ENCODE measurements at regions not wholly inside any gene's neighbourhood (a gene's known extent, or its start where the extent isn't known, plus 50 kb on each side); places are given as distances from the start of the nearest gene placed in this dataset. TPM values are rescaled to one million over a fixed set of nuclear protein-coding genes. Genes with fewer than 3 reads are reported as not detected.

- no peak for TF ChIP-seq CTCF (IDR thresholded peaks at IDR 0.05; ENCODE audit: insufficient read depth, low read depth, low read length)
- no peak for DNase-seq (ENCODE audit: low read depth)
- no peak overlapping the region for H3K4me3 ChIP-seq (ENCODE audit: low read depth, low read length)
Measured at GRCh38 chr5:174665347-174665746, 59.0 kb upstream of the MSX2 start.

GRCh38 chr5:174667526-174667925, 56.9 kb upstream of the MSX2 start:
- no peak for TF ChIP-seq CTCF (IDR thresholded peaks at IDR 0.05; ENCODE audit: insufficient read depth, low read depth, low read length)
- DNase-seq (ENCODE audit: low read depth) = no peak
- H3K4me3 ChIP-seq (ENCODE audit: low read depth, low read length) = no peak overlapping the region

- no peak for DNase-seq (ENCODE audit: low read depth)
- TF ChIP-seq CTCF (IDR thresholded peaks at IDR 0.05; ENCODE audit: insufficient read depth, low read depth, low read length) = no peak
- no peak overlapping the region for H3K4me3 ChIP-seq (ENCODE audit: low read depth, low read length)
Measured at GRCh38 chr5:174668349-174668748, 56.0 kb upstream of the MSX2 start.

Small RNA genes lying in the stretch of these regions (small RNA-seq; reads per million reads assigned to genes)
- gene HIGD1AP3 (not detected), gene SUMO2P6 (not detected)
